C4-2B (cell line): ENCODE measurements at regions not wholly inside any gene's neighbourhood (a gene's known extent, or its start where the extent isn't known, plus 50 kb on each side); places are given as distances from the start of the nearest gene placed in this dataset.

ENCODE experiments used
- ZFX ChIP-seq: fragments of 450-650 bp; IDR thresholded peaks from 2 replicates; pipeline ENCODE4 v1.6.1; 2017
- TF ChIP-seq, protein P1 (sequence below): fragments of 450-650 bp; conservative IDR thresholded peaks from 2 replicates; pipeline ENCODE4 v1.5.1; 2017; ENCODE audit warnings: mild to moderate bottlenecking

DNA sequence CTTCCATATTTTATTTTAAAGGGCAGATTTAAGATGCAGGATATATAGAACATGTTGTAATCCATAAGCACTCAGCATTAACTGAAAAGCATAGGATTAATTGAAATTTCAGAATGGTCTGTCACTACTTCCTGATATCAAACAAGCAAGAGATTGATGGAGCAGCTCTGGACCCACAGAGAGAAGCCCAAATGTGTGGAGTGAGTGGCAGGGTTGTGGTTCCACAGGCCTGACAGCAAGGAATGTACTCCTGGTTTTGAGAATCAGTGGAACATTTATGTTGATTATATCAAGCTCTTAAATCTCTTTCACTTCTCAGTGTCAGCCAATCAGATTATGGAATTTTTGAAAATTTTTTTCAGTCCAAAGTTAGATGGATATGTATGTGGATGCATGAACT, 267.6 kb upstream of the PRICKLE1 start:
- TF ChIP-seq, protein P1, sequence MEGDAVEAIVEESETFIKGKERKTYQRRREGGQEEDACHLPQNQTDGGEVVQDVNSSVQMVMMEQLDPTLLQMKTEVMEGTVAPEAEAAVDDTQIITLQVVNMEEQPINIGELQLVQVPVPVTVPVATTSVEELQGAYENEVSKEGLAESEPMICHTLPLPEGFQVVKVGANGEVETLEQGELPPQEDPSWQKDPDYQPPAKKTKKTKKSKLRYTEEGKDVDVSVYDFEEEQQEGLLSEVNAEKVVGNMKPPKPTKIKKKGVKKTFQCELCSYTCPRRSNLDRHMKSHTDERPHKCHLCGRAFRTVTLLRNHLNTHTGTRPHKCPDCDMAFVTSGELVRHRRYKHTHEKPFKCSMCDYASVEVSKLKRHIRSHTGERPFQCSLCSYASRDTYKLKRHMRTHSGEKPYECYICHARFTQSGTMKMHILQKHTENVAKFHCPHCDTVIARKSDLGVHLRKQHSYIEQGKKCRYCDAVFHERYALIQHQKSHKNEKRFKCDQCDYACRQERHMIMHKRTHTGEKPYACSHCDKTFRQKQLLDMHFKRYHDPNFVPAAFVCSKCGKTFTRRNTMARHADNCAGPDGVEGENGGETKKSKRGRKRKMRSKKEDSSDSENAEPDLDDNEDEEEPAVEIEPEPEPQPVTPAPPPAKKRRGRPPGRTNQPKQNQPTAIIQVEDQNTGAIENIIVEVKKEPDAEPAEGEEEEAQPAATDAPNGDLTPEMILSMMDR = no peak
- no peak for TF ChIP-seq ZFX
